Esophagus muscularis mucosa (tissue), 4 donors: ENCODE measurements at regions not wholly inside any gene's neighbourhood (a gene's known extent, or its start where the extent isn't known, plus 50 kb on each side); places are given as distances from the start of the nearest gene placed in this dataset.
"Not testable (repeated sequence)": the region's sequence is repeated elsewhere in the genome, so short reads cannot be mapped to it uniquely, and the experiment has no call there.

Experiments
- DNase-seq: peaks from one replicate; pipeline ENCODE4 v3.0.0-alpha.2; 2017; ENCODE audit errors: extremely low spot score
- H3K27ac ChIP-seq, 4 donors: fragments of 200-600 bp; sonication (generic); replicated peaks in 1 of 4; 1 replicate in 3 of 4; 2 replicates in 1 of 4; pipeline ENCODE4 v1.5.1; 2016 to 2019; ENCODE audit warnings: mild to moderate bottlenecking in 1 of 4
- H3K27me3 ChIP-seq, 4 donors: fragments of 200-600 bp; sonication (generic); one replicate each; pipeline versions ENCODE4 v1.5.1 to v1.6.0; 2016 to 2019
- H3K36me3 ChIP-seq, 4 donors: fragments of 200-600 bp; sonication (generic); one replicate each; pipeline ENCODE4 v1.5.1; 2016 to 2019
- H3K4me1 ChIP-seq, 4 donors: fragments of 200-600 bp; sonication (generic); one replicate each; pipeline ENCODE4 v1.5.1; 2016 to 2019
- H3K4me3 ChIP-seq, 4 donors: fragments of 200-600 bp; sonication (generic); 1 replicate in 2 of 4; 2 replicates in 2 of 4; pipeline ENCODE4 v1.5.1; 2016 to 2019; ENCODE audit warnings: mild to moderate bottlenecking in 4 of 4, moderate library complexity in 1 of 4
- H3K9me3 ChIP-seq, 4 donors: fragments of 200-600 bp; sonication (generic); 1 replicate in 3 of 4; 2 replicates in 1 of 4; pipeline ENCODE4 v1.5.1; 2016 to 2019
- CTCF ChIP-seq, 3 experiments: fragments of 200-600 bp in 2 of 3; fragments of 450-650 bp in 1 of 3; sonication (generic) in 2 of 3; IDR thresholded peaks; one replicate each; pipeline ENCODE4 v1.5.1; 2017 to 2019; ENCODE audit warnings: antibody characterized with exemption in 3 of 3, mild to moderate bottlenecking in 2 of 3, moderate library complexity in 1 of 3
- EP300 ChIP-seq: sonication (generic); formaldehyde crosslinking; IDR thresholded peaks from one replicate; pipeline ENCODE4 v1.6.1; 2017; ENCODE audit warnings: antibody characterized with exemption
- POLR2A ChIP-seq: fragments of 450-650 bp; IDR thresholded peaks from one replicate; pipeline ENCODE4 v1.6.1; 2017; ENCODE audit warnings: antibody characterized with exemption, moderate library complexity, mild to moderate bottlenecking, low read depth
- POLR2AphosphoS5 ChIP-seq, 2 donors: sonication (generic); formaldehyde crosslinking; IDR thresholded peaks; one replicate each; pipeline ENCODE4 v1.6.1; 2017; ENCODE audit warnings: antibody characterized with exemption in 2 of 2
- WGBS: methylation state at CpG from one replicate; pipeline ENCODE4 v1.1.5; 2018; 5-methylcytosine and 5-hydroxymethylcytosine counted together
- intact Hi-C: fragments of 100-400 bp; cut with DNase I; formaldehyde crosslinking; loops from one replicate; pipeline ENCODE4 v1.15.1; 2023

- Histone ChIP-seq H3K9me3 (peaks cover 0 to 17% (median 10%) of the 10 kb centered on the region in 4 donors), H3K4me3 (no peak overlapping the region), H3K27ac (no peak overlapping the region), H3K36me3 (no peaks in the 10 kb centered on the region), H3K4me1 (no peaks in the 10 kb centered on the region), H3K27me3 (no peaks in the 10 kb centered on the region)
- no peak for TF ChIP-seq POLR2AphosphoS5 (IDR thresholded peaks at IDR 0.05)
- no peak for TF ChIP-seq EP300
- TF ChIP-seq POLR2A: no peak
- TF ChIP-seq CTCF (IDR thresholded peaks at IDR 0.05): no peak
- intact Hi-C loops: no loop called here
- no peak for DNase-seq
These were observed 73.5 kb upstream of the CARMIL1 start for GRCh38 chr6:25205629-25206028.

DNA sequence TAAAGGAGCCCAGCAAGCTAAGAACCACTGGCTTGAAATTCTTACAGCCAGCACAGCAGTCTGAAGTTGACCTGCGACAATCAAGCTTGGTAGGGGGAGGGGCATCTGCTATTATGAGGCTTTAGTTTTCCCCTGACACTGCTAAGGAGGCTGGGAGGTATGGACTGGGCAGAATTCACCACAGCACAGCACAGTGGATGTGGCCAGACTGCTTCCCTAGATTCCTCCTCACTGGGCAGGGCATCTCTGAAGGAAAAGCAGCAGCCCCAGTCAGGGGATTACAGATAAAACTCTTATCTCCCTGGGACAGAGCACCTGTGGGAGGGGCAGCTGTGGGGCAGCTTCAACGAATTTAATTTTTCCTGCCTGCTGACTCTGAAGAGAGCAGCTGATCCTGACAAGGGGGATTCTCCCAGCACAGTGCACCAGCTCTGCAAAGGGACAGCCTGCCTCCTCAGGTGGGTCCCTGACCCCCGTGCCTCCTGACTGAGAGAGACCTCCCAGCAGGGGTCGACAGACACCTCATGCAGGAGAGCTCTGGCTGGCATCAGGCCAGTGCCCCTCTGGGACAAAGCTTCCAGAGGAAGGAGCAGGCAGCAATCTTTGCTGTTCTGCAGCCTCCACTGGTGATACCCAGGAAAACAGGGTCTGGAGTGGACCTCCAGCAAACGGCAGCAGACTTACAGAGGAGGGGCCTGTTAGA lies 71.6 kb upstream of the CARMIL1 start:
- intact Hi-C loops, H3K4me3 ChIP-seq, H3K36me3 ChIP-seq, H3K27me3 ChIP-seq, H3K27ac ChIP-seq, DNase-seq, H3K4me1 ChIP-seq: not testable (repeated sequence)
- 63% methylated on average over 4 of the region's 5 CpGs for WGBS
- peaks cover 0 to 17% (median 10%) of the 10 kb centered on the region in 4 donors for H3K9me3 ChIP-seq

DNA sequence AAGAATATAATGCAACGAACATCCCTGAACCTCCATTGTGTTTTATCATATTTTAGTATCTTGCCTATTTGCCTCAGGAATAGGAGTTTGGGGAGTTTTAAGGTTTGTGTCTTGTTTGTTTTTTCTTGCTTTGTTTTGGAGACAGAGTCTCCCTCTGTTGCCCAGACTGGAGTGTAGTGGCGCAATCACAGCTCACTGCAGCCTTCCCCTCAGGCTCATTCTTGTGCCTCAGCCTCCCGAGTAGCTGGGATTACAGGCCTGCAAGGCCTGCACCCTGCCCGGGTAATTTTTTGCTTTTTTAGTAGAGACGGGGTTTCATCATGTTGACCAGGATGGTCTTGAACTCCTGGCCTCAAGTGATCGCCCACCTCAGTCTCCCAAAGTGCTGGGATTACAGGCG lies 63.3 kb upstream of the CARMIL1 start:
- no peak overlapping the region for H3K4me3 ChIP-seq
- no peak overlapping the region for H3K27ac ChIP-seq
- H3K27me3 ChIP-seq: no peaks in the 10 kb centered on the region
- intact Hi-C loops: no loop called here
- 95% methylated on average over 7 of the region's 7 CpGs for WGBS
- H3K36me3 ChIP-seq: no peaks in the 10 kb centered on the region
- no peak for DNase-seq
- TF ChIP-seq CTCF (IDR thresholded peaks at IDR 0.05) (no peak), POLR2A (no peak), POLR2AphosphoS5 (IDR thresholded peaks at IDR 0.05) (no peak), EP300 (no peak)
- no peaks in the 10 kb centered on the region for H3K9me3 ChIP-seq
- H3K4me1 ChIP-seq: no peaks in the 10 kb centered on the region

DNA sequence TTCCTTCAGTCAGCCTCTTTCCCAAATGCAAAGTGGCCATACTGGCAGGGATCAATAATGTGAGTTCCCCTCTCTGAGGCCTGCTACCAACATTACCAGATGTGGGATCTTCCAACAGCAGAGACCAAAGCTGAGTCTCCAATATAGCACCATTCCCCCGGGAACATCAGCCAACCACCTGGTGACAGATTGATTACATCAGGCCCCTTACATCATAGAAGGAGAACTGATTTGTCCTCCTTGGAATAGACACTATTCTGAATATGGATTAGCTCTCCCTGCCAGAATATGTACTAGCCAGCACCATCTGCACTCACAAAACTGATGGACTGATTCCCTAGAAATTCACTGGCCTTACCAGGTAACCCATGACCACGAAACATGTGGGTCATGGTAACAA lies 61.9 kb upstream of the CARMIL1 start:
- H3K27me3 ChIP-seq: no peaks in the 10 kb centered on the region
- DNase-seq: no peak
- H3K27ac ChIP-seq: no peak overlapping the region
- no peaks in the 10 kb centered on the region for H3K4me1 ChIP-seq
- WGBS: 86% methylated on average over 2 of the region's 2 CpGs
- H3K4me3 ChIP-seq: no peak overlapping the region
- intact Hi-C loops: no loop called here
- H3K9me3 ChIP-seq: no peaks in the 10 kb centered on the region
- TF ChIP-seq EP300 (no peak), POLR2A (no peak), POLR2AphosphoS5 (IDR thresholded peaks at IDR 0.05) (no peak), CTCF (IDR thresholded peaks at IDR 0.05) (no peak)
- H3K36me3 ChIP-seq: no peaks in the 10 kb centered on the region

DNA sequence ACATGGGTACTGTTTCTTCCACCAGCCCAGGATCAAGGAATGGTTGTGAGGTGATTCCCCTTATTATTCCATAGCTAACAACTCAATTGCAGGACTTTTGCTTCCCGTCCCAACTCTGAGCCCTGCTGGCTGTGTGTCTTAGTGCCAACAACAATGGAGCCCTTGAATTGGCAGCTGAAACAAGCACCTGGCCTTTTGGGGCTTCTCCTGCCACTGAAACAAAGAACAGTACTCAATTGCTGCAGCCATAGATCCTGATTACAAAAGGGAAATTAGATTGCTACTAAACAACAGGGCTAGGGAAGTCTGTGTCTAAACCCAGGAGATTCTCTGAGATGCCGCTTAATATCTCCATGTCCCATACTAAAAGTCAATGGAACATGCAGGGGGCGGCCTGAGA lies 61.3 kb upstream of the CARMIL1 start:
- H3K9me3 ChIP-seq: no peaks in the 10 kb centered on the region
- H3K27me3 ChIP-seq: no peaks in the 10 kb centered on the region
- no peak for TF ChIP-seq POLR2A
- TF ChIP-seq CTCF (IDR thresholded peaks at IDR 0.05): no peak
- no peak for TF ChIP-seq EP300
- TF ChIP-seq POLR2AphosphoS5 (IDR thresholded peaks at IDR 0.05): no peak
- no peaks in the 10 kb centered on the region for H3K4me1 ChIP-seq
- intact Hi-C loops: no loop called here
- H3K4me3 ChIP-seq: no peak overlapping the region
- WGBS: 91% methylated on average over 3 of the region's 3 CpGs
- no peak for DNase-seq
- H3K36me3 ChIP-seq: no peaks in the 10 kb centered on the region
- no peak overlapping the region for H3K27ac ChIP-seq
